OCI-LY3 (cell line): ENCODE measurements at regions not wholly inside any gene's neighbourhood (a gene's known extent, or its start where the extent isn't known, plus 50 kb on each side); places are given as distances from the start of the nearest gene placed in this dataset.

Source experiments
- H2AFZ ChIP-seq: fragments of 200-600, 300-600 bp; shearing (Covaris generic); 2 replicates; pipeline ENCODE4 v1.6.0; 2014; ENCODE audit warnings: antibody characterized with exemption, low read depth, low read length
- H3K27ac ChIP-seq: fragments of 200-600, 300-600 bp; sonication (generic); 2 replicates; pipeline ENCODE4 v1.5.1; 2014; ENCODE audit warnings: mild to moderate bottlenecking, low read length, moderate library complexity, mixed read lengths
- H3K27me3 ChIP-seq: fragments of 200-600, 300-600 bp; sonication (generic); 2 replicates; pipeline ENCODE4 v1.6.1; 2014; ENCODE audit warnings: low read depth, low read length, mixed read lengths
- H3K36me3 ChIP-seq: fragments of 200-600, 300-600 bp; sonication (generic); replicated peaks from 2 replicates; pipeline ENCODE3; 2014; ENCODE audit warnings: low read depth, low read length, mixed read lengths
- H3K4me1 ChIP-seq: fragments of 300-600, 200-600 bp; sonication (generic); 2 replicates; pipeline ENCODE4 v1.6.1; 2014; ENCODE audit warnings: low read length, mixed read lengths
- H3K4me2 ChIP-seq: fragments of 200-600, 300-600 bp; sonication (generic); 2 replicates; pipeline ENCODE4 v1.6.1; 2014; ENCODE audit warnings: low read length, mixed read lengths
- H3K4me3 ChIP-seq: fragments of 300-600, 200-600 bp; sonication (generic); 2 replicates; pipeline ENCODE4 v1.5.1; 2014; ENCODE audit warnings: antibody characterized with exemption, mild to moderate bottlenecking, low read length, moderate library complexity
- H3K79me2 ChIP-seq: fragments of 300-600, 200-600 bp; shearing (Covaris generic); 2 replicates; pipeline ENCODE4 v1.6.1; 2014; ENCODE audit warnings: mild to moderate bottlenecking, low read length, mixed read lengths
- H3K9ac ChIP-seq: fragments of 300-600, 200-600 bp; shearing (Covaris generic); 2 replicates; pipeline ENCODE4 v1.6.0; 2014; ENCODE audit warnings: mild to moderate bottlenecking, low read length, moderate library complexity
- H3K9me3 ChIP-seq: fragments of 200-600, 300-600 bp; shearing (Covaris generic); 2 replicates; pipeline ENCODE4 v1.6.1; 2014; ENCODE audit warnings: low read length, mixed read lengths; ENCODE audit not compliant: insufficient read depth
- H4K20me1 ChIP-seq: fragments of 200-600, 300-600 bp; sonication (generic); 2 replicates; pipeline ENCODE4 v1.6.1; 2016; ENCODE audit warnings: low read length, mixed read lengths; ENCODE audit not compliant: insufficient read depth
- EZH2phosphoT487 ChIP-seq: fragments of 200-600 bp; shearing (Covaris generic); IDR thresholded peaks from 2 replicates; pipeline ENCODE4 v1.6.1; 2018; ENCODE audit warnings: antibody characterized with exemption, mixed run types, low read depth
- TF ChIP-seq, protein P1 (sequence below): fragments of 200-600, 300-600 bp; sonication (generic); IDR thresholded peaks from 2 replicates; pipeline ENCODE4 v1.5.1; 2014; ENCODE audit warnings: antibody characterized with exemption, low read length, low read depth

DNA sequence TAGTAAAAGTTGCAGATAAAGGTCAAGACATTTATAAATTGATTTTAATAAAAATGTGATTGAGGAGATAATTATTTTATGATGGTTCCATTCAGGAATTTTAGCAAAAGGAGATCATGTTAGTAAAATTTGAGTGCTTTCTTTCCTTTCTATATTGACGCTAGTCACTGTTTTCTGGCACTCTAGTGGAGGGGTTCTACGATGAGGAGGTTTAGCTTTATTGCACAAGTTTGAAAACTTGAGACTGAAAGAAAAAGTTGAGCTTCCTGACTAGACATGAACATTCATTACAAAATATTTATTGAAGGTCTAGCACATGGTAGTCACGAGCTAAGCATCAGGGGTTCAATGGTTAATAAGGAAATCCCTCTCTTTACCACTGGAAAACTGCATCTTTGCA, 336.1 kb downstream of the SNAPC1 start:
- H3K36me3 ChIP-seq: no peaks in the 10 kb centered on the region
- no peak overlapping the region for H3K27ac ChIP-seq
- H2AFZ ChIP-seq: no peak overlapping the region
- H3K4me1 ChIP-seq: peaks cover 37% of the 10 kb centered on the region
- 0 out of 2 replicates have a peak, but pooled peaks cover 3% of the 10 kb centered on the region for H3K9me3 ChIP-seq
- no peak overlapping the region for H3K4me3 ChIP-seq
- no peaks in the 10 kb centered on the region for H4K20me1 ChIP-seq
- H3K27me3 ChIP-seq: peaks cover 38% of the 10 kb centered on the region
- no peak overlapping the region for H3K4me2 ChIP-seq
- TF ChIP-seq EZH2phosphoT487: no peak
- TF ChIP-seq, protein P1, sequence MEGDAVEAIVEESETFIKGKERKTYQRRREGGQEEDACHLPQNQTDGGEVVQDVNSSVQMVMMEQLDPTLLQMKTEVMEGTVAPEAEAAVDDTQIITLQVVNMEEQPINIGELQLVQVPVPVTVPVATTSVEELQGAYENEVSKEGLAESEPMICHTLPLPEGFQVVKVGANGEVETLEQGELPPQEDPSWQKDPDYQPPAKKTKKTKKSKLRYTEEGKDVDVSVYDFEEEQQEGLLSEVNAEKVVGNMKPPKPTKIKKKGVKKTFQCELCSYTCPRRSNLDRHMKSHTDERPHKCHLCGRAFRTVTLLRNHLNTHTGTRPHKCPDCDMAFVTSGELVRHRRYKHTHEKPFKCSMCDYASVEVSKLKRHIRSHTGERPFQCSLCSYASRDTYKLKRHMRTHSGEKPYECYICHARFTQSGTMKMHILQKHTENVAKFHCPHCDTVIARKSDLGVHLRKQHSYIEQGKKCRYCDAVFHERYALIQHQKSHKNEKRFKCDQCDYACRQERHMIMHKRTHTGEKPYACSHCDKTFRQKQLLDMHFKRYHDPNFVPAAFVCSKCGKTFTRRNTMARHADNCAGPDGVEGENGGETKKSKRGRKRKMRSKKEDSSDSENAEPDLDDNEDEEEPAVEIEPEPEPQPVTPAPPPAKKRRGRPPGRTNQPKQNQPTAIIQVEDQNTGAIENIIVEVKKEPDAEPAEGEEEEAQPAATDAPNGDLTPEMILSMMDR: no peak
- no peak overlapping the region for H3K9ac ChIP-seq
- no peaks in the 10 kb centered on the region for H3K79me2 ChIP-seq

DNA sequence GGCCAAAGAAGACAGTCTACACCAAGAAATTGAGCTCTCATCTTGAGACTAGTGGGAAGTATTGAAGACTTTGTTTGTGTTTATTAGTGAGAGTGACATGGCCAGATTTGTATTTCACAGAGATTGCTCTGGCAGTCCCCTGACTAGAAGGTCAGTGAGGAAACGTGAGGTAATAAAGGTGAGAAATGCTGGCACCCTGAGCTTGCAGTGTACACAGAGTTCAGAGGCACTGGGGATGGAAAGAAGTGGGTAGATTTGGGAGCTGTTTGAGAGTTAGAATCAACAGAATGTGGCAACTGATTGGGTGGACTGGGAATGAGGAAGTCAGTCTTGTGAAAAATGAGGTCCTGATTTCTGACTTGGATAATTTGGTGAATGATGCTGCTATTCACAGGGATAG, 336.9 kb downstream of the SNAPC1 start:
- no peak overlapping the region for H3K27ac ChIP-seq
- H3K36me3 ChIP-seq: no peaks in the 10 kb centered on the region
- H3K9me3 ChIP-seq: 0 out of 2 replicates have a peak, but pooled peaks cover 3% of the 10 kb centered on the region
- H3K4me3 ChIP-seq: no peak overlapping the region
- H3K79me2 ChIP-seq: no peaks in the 10 kb centered on the region
- H3K4me1 ChIP-seq: peaks cover 37% of the 10 kb centered on the region
- H2AFZ ChIP-seq: no peak overlapping the region
- H3K27me3 ChIP-seq: peaks cover 45% of the 10 kb centered on the region
- H3K4me2 ChIP-seq: no peak overlapping the region
- TF ChIP-seq EZH2phosphoT487: no peak
- TF ChIP-seq, protein P1: no peak
- no peak overlapping the region for H3K9ac ChIP-seq
- H4K20me1 ChIP-seq: no peaks in the 10 kb centered on the region

DNA sequence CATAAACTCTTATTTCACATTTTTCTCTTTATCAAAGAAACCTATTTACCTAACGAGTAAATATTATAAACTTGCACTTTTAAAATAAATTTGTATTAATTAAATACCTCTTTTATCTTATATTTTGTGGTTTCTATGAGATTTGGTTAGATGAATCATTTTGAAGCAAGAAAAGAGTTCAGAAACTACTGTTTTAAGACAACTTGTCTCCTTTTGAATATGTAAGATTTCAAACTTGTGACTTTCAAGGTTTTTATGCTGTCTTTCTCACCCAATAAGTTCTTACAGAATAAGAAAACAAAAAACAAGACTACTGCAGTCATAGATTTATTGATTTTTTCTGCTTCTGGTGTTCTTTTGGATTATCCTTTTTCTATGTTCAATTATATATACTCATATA, 339.0 kb downstream of the SNAPC1 start:
- Histone ChIP-seq H3K27ac (peak overlapping the region; percentile 19; the same call in 1 of the 2 replicates), H3K4me2 (peak overlapping the region; percentile 59), H4K20me1 (no peaks in the 10 kb centered on the region), H3K27me3 (peaks cover 57% of the 10 kb centered on the region), H3K9ac (no peak overlapping the region), H3K9me3 (no peaks in the 10 kb centered on the region; the same call in 1 of the 2 replicates), H3K36me3 (peaks cover 10% of the 10 kb centered on the region), H3K4me3 (peak overlapping the region; percentile 4; the same call in 1 of the 2 replicates), H3K79me2 (no peaks in the 10 kb centered on the region), H3K4me1 (peaks cover 44% of the 10 kb centered on the region), H2AFZ (no peak overlapping the region)
- no peak for TF ChIP-seq EZH2phosphoT487
- TF ChIP-seq, protein P1: no peak

DNA sequence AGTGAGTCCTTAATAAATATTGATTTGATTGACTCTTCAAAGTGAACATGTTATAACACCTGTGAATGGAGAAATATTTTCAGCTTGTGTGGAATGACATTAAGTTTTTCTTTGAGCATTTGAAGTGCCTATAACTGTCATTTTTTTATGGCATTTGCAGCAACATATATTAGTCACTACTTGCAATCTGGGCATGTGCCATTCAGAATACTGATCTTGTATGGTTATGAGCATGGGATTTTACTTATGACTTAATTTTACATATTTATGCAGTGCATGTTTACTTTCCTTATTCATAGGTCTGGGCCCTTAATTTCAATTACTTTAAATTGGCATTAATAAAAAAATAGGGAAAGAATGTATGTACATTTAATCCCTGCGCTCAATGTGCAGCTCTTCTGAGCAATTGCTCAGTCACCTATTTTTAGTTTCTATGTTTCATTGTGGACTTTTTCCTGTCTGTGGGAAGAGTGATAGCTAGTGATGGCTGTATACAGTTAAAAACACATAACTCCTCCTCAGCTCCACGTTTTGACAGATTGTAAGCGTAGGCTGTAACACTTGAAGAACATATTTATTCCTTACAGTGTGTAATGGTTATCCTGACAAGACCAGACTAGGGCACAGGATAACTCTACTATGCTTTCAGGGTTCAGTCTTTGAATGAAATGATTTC, 339.6 kb downstream of the SNAPC1 start:
- Histone ChIP-seq H3K4me1 (peaks cover 44% of the 10 kb centered on the region), H3K36me3 (peaks cover 10% of the 10 kb centered on the region), H3K9me3 (no peaks in the 10 kb centered on the region; the same call in 1 of the 2 replicates), H4K20me1 (no peaks in the 10 kb centered on the region), H3K9ac (no peak overlapping the region), H3K4me3 (peak overlapping the region; percentile 4; the same call in 1 of the 2 replicates), H3K4me2 (peak overlapping the region; percentile 59), H2AFZ (no peak overlapping the region), H3K27me3 (peaks cover 57% of the 10 kb centered on the region), H3K79me2 (no peaks in the 10 kb centered on the region), H3K27ac (peak overlapping the region; percentile 19; the same call in 1 of the 2 replicates)
- TF ChIP-seq, protein P1: no peak
- no peak for TF ChIP-seq EZH2phosphoT487
